ENCODE measurements at regions not wholly inside any gene's neighbourhood (a gene's known extent, or its start where the extent isn't known, plus 50 kb on each side); places are given as distances from the start of the nearest gene placed in this dataset.
"Not testable (repeated sequence)": the region's sequence is repeated elsewhere in the genome, so short reads cannot be mapped to it uniquely, and the experiment has no call there.

- H3K4me3 ChIP-seq (ENCODE audit: low read depth, poor library complexity, severe bottlenecking): no peak overlapping the region
These were observed 1012.8 kb downstream of the SOCS6 start for GRCh38 chr18:71301596-71301995.

DNA sequence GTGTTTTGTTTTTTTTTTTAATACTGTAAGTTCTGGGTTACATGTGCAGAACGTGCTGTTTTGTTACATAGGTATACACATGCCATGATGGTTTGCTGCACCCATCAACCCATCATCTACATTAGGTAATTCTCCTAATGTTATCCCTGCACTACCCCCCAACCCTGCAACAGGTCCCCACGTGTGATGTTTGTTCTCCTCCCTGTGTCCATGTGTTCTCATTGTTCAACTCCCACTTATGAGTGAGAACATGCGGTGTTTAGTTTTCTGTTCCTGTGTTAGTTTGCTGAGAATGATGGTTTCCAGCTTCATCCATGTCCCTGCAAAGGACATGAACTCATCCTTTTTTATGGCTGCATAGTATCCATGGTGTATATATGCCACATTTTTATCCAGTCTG, 1005.4 kb downstream of the SOCS6 start:
- WGBS, 2 donors: 76 to 78% methylated on average over 3 of the region's 3 CpGs
- intact Hi-C loops (cut with DNase I; ENCODE audit: low total_unique reads); DNase-seq (ENCODE audit: low spot score in 2 of 2); H3K4me3 ChIP-seq (ENCODE audit: low read depth, poor library complexity, severe bottlenecking): not testable (repeated sequence)

More at GRCh38 chr18:71301596-71301995, 1012.8 kb downstream of the SOCS6 start:
- 75 to 85% methylated on average over 4 of the region's 4 CpGs for WGBS, 2 donors
- intact Hi-C loops (cut with DNase I; ENCODE audit: low total_unique reads): no loop called here
- TF ChIP-seq CTCF (IDR thresholded peaks at IDR 0.05): no peak
- TF ChIP-seq POLR2A (IDR thresholded peaks at IDR 0.05): no peak
- DNase-seq (ENCODE audit: low spot score in 2 of 2): no peak

GRCh38 chr18:71293322-71293721, 1004.5 kb downstream of the SOCS6 start:
- no peak overlapping the region for H3K4me3 ChIP-seq (ENCODE audit: low read depth, poor library complexity, severe bottlenecking)
- TF ChIP-seq CTCF (IDR thresholded peaks at IDR 0.05) (no peak), POLR2A (IDR thresholded peaks at IDR 0.05) (no peak)
- intact Hi-C loops (cut with DNase I; ENCODE audit: low total_unique reads): no loop called here
- DNase-seq (ENCODE audit: low spot score in 2 of 2): no peak

- 14 to 17% methylated on average over 2 of the region's 2 CpGs for WGBS, 2 donors
- TF ChIP-seq POLR2A (IDR thresholded peaks at IDR 0.05) (no peak), CTCF (IDR thresholded peaks at IDR 0.05) (no peak)
- intact Hi-C loops (cut with DNase I; ENCODE audit: low total_unique reads): no loop called here
- DNase-seq (ENCODE audit: low spot score in 2 of 2): no peak
- no peak overlapping the region for H3K4me3 ChIP-seq (ENCODE audit: low read depth, poor library complexity, severe bottlenecking)
These were observed 998.4 kb downstream of the SOCS6 start for GRCh38 chr18:71287268-71287667.

DNA sequence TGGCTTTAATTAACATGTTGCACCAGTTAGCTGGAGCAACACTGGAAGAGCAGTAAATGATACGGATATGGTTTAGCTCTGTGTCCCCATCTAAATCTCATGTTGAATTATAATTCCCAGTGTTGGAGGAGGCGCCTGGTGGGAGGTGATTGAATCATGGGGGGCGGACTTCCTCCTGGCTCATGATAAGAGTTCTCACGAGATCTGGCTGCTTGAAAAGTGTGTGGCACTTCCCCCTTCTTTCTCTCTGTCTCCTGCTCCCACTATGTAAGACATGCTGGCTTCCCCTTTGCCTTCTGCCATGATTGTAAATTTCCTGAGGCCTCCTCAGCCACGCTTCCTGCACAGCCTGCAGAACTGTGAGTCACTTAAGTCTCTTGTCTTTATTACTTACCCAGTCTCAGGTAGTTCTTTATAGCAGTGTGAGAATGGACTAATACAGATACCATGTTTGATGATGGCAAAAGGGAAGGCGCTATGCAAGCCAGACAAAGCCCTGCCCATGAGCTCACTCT, 963.6 kb downstream of the SOCS6 start:
- TF ChIP-seq POLR2A (IDR thresholded peaks at IDR 0.05): no peak
- TF ChIP-seq CTCF (IDR thresholded peaks at IDR 0.05): no peak
- WGBS, 2 donors: 65 to 79% methylated on average over 6 of the region's 6 CpGs
- H3K4me3 ChIP-seq (ENCODE audit: low read depth, poor library complexity, severe bottlenecking): no peak overlapping the region
- intact Hi-C loops (cut with DNase I; ENCODE audit: low total_unique reads): no loop called here
- no peak for DNase-seq (ENCODE audit: low spot score in 2 of 2)

DNA sequence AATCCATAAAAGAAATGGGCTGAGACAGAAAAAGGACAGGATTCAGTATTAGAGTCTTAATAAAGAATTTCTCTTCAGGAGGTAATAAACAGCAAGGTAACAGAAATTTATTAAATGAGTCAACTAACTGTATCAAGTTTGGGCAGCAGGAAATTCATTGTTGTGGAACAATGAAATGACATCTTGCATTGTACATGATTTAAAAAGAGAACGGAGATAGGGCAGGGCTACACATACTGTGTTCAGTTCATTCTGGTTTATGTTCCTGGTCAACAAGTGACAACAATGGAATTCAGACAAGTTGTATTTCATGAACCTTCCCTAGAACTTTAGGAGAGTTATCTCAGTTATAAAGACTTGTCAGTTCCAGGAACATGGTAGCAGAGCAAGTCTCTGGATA, 961.3 kb downstream of the SOCS6 start:
- no peak overlapping the region for H3K4me3 ChIP-seq (ENCODE audit: low read depth, poor library complexity, severe bottlenecking)
- TF ChIP-seq POLR2A (IDR thresholded peaks at IDR 0.05) (no peak), CTCF (IDR thresholded peaks at IDR 0.05) (no peak)
- intact Hi-C loops (cut with DNase I; ENCODE audit: low total_unique reads): no loop called here
- no peak for DNase-seq (ENCODE audit: low spot score in 2 of 2)
- 68 to 76% methylated on average over 1 of the region's 1 CpG for WGBS, 2 donors
